SK-N-SH treated with all-trans-retinoic acid at 6 μM for 48 hours (cell line): ENCODE measurements at regions not wholly inside any gene's neighbourhood (a gene's known extent, or its start where the extent isn't known, plus 50 kb on each side); places are given as distances from the start of the nearest gene placed in this dataset.

Experiments
- ATAC-seq: fragments of 200-7000 bp; cut with Tn5 transposase; 3 replicates; pipeline ENCODE4 v1.9.1; 2020; ENCODE audit warnings: mild to moderate bottlenecking, moderate library complexity
- BACH2 ChIP-seq: fragments of 250-450 bp; sonication (Bioruptor Pico); IDR thresholded peaks from 2 replicates; pipeline ENCODE4 v1.9.0; 2021; ENCODE audit warnings: mild to moderate bottlenecking, borderline replicate concordance
- CSDC2 ChIP-seq: fragments of 250-450 bp; sonication (Bioruptor Pico); IDR thresholded peaks from 2 replicates; pipeline ENCODE4 v1.5.0; 2020; ENCODE audit warnings: mild to moderate bottlenecking, moderate library complexity
- ESRRG ChIP-seq: fragments of 250-450 bp; sonication (Bioruptor Pico); IDR thresholded peaks from 2 replicates; pipeline ENCODE4 v1.6.1; 2021; ENCODE audit warnings: mild to moderate bottlenecking
- GLIS3 ChIP-seq: fragments of 250-450 bp; sonication (Bioruptor Pico); IDR thresholded peaks from 2 replicates; pipeline ENCODE4 v1.5.0; 2020; ENCODE audit warnings: mild to moderate bottlenecking, moderate library complexity
- ISL1 ChIP-seq: fragments of 250-450 bp; sonication (Bioruptor Pico); IDR thresholded peaks from 2 replicates; pipeline ENCODE4 v2.1.2; 2022; ENCODE audit warnings: mild to moderate bottlenecking, moderate library complexity
- OSR1 ChIP-seq: fragments of 250-450 bp; sonication (Bioruptor Pico); IDR thresholded peaks from 2 replicates; pipeline ENCODE4 v1.8.0; 2022; ENCODE audit warnings: moderate library complexity, mild to moderate bottlenecking, inconsistent platforms
- PPARA ChIP-seq: fragments of 250-450 bp; sonication (Bioruptor Pico); IDR thresholded peaks from 2 replicates; pipeline ENCODE4 v1.5.0; 2020; ENCODE audit warnings: mild to moderate bottlenecking, borderline replicate concordance
- SNAI2 ChIP-seq: fragments of 250-450 bp; sonication (Bioruptor Pico); IDR thresholded peaks from 2 replicates; pipeline ENCODE4 v1.5.0; 2020; ENCODE audit warnings: mild to moderate bottlenecking, moderate library complexity
- TCF4 ChIP-seq: fragments of 250-450 bp; sonication (Bioruptor Pico); IDR thresholded peaks from 2 replicates; pipeline ENCODE4 v1.8.0; 2021; ENCODE audit warnings: mild to moderate bottlenecking, moderate library complexity, borderline replicate concordance
- TOX ChIP-seq: fragments of 250-450 bp; sonication (Bioruptor Pico); IDR thresholded peaks from 2 replicates; pipeline ENCODE4 v1.8.0; 2021; ENCODE audit warnings: mild to moderate bottlenecking, moderate library complexity, borderline replicate concordance
- ZC3H10 ChIP-seq: fragments of 250-450 bp; sonication (Bioruptor Pico); IDR thresholded peaks from 2 replicates; pipeline ENCODE4 v1.5.1; 2021; ENCODE audit warnings: mild to moderate bottlenecking, moderate library complexity
- ZFP3 ChIP-seq: fragments of 250-450 bp; sonication (Bioruptor Pico); IDR thresholded peaks from 2 replicates; pipeline ENCODE4 v1.5.0; 2020; ENCODE audit warnings: mild to moderate bottlenecking, moderate library complexity
- ZNF565 ChIP-seq: fragments of 450-650 bp; formaldehyde crosslinking; conservative IDR thresholded peaks from 2 replicates; pipeline ENCODE4 v1.5.0; 2020; ENCODE audit warnings: low read depth, mild to moderate bottlenecking, moderate library complexity
- ZNF70 ChIP-seq: fragments of 450-650 bp; formaldehyde crosslinking; IDR thresholded peaks from 2 replicates; pipeline ENCODE4 v1.5.0; 2020; ENCODE audit warnings: mild to moderate bottlenecking, moderate library complexity
- ZNF8 ChIP-seq: fragments of 450-650 bp; formaldehyde crosslinking; IDR thresholded peaks from 2 replicates; pipeline ENCODE4 v1.5.0; 2020; ENCODE audit warnings: mild to moderate bottlenecking, moderate library complexity
- TF ChIP-seq, protein P1 (sequence below): fragments of 250-450 bp; sonication (Bioruptor Pico); IDR thresholded peaks from 2 replicates; pipeline ENCODE4 v1.8.0; 2020; ENCODE audit warnings: mild to moderate bottlenecking, moderate library complexity, borderline replicate concordance
- TF ChIP-seq, protein P2 (sequence below): fragments of 250-450 bp; sonication (Bioruptor Pico); IDR thresholded peaks from 2 replicates; pipeline ENCODE4 v1.8.0; 2021; ENCODE audit warnings: low read depth, mild to moderate bottlenecking, moderate library complexity, borderline replicate concordance
- TF ChIP-seq, protein P3 (sequence below): fragments of 250-450 bp; sonication (Bioruptor Pico); IDR thresholded peaks from 2 replicates; pipeline ENCODE4 v1.5.1; 2021; ENCODE audit warnings: mild to moderate bottlenecking, moderate library complexity
- TF ChIP-seq, protein P4 (sequence below): fragments of 250-450 bp; sonication (Bioruptor Pico); IDR thresholded peaks from 2 replicates; pipeline ENCODE4 v1.5.0; 2020; ENCODE audit warnings: mild to moderate bottlenecking, moderate library complexity
- TF ChIP-seq, protein P5 (sequence below): fragments of 250-450 bp; sonication (Bioruptor Pico); IDR thresholded peaks from 2 replicates; pipeline ENCODE4 v1.5.1; 2020; ENCODE audit warnings: low read depth, mild to moderate bottlenecking, moderate library complexity

DNA sequence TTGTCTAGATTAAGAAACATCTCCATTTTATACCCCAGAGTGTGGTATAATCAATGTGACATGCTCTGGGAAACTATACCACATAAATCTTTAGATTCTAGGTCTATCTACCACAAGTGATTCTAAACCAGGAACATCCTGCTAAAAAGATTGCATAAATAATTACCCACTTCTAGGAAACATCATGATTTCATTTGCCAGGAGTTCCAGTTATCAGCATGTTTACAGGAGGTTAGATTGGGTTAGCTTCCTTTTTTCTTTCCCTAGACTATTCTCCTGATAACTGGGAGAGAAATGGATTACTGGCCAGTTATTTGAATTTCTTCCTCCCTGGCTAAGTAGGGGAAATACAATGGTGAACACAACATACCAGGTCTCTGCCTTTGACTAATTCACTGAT is 230.3 kb upstream of the BOD1L1 start:
- TF ChIP-seq ISL1, result no peak
- no peak for TF ChIP-seq CSDC2 (CRISPR knock-in tag)
- TF ChIP-seq, protein P1, sequence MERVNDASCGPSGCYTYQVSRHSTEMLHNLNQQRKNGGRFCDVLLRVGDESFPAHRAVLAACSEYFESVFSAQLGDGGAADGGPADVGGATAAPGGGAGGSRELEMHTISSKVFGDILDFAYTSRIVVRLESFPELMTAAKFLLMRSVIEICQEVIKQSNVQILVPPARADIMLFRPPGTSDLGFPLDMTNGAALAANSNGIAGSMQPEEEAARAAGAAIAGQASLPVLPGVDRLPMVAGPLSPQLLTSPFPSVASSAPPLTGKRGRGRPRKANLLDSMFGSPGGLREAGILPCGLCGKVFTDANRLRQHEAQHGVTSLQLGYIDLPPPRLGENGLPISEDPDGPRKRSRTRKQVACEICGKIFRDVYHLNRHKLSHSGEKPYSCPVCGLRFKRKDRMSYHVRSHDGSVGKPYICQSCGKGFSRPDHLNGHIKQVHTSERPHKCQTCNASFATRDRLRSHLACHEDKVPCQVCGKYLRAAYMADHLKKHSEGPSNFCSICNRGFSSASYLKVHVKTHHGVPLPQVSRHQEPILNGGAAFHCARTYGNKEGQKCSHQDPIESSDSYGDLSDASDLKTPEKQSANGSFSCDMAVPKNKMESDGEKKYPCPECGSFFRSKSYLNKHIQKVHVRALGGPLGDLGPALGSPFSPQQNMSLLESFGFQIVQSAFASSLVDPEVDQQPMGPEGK (CRISPR knock-in tag), result no peak
- TF ChIP-seq OSR1 (CRISPR knock-in tag), result no peak
- TF ChIP-seq ESRRG, result no peak
- TF ChIP-seq, protein P2, sequence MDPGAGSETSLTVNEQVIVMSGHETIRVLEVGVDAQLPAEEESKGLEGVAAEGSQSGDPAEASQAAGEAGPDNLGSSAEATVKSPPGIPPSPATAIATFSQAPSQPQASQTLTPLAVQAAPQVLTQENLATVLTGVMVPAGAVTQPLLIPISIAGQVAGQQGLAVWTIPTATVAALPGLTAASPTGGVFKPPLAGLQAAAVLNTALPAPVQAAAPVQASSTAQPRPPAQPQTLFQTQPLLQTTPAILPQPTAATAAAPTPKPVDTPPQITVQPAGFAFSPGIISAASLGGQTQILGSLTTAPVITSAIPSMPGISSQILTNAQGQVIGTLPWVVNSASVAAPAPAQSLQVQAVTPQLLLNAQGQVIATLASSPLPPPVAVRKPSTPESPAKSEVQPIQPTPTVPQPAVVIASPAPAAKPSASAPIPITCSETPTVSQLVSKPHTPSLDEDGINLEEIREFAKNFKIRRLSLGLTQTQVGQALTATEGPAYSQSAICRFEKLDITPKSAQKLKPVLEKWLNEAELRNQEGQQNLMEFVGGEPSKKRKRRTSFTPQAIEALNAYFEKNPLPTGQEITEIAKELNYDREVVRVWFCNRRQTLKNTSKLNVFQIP (CRISPR knock-in tag), result no peak
- TF ChIP-seq ZC3H10 (CRISPR knock-in tag), result no peak
- TF ChIP-seq, protein P3, sequence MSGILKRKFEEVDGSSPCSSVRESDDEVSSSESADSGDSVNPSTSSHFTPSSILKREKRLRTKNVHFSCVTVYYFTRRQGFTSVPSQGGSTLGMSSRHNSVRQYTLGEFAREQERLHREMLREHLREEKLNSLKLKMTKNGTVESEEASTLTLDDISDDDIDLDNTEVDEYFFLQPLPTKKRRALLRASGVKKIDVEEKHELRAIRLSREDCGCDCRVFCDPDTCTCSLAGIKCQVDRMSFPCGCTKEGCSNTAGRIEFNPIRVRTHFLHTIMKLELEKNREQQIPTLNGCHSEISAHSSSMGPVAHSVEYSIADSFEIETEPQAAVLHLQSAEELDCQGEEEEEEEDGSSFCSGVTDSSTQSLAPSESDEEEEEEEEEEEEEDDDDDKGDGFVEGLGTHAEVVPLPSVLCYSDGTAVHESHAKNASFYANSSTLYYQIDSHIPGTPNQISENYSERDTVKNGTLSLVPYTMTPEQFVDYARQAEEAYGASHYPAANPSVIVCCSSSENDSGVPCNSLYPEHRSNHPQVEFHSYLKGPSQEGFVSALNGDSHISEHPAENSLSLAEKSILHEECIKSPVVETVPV (CRISPR knock-in tag), result no peak
- no peak for TF ChIP-seq TOX (CRISPR knock-in tag)
- no peak for TF ChIP-seq PPARA (CRISPR knock-in tag)
- TF ChIP-seq ZNF8, result no peak
- ATAC-seq, result no peak

DNA sequence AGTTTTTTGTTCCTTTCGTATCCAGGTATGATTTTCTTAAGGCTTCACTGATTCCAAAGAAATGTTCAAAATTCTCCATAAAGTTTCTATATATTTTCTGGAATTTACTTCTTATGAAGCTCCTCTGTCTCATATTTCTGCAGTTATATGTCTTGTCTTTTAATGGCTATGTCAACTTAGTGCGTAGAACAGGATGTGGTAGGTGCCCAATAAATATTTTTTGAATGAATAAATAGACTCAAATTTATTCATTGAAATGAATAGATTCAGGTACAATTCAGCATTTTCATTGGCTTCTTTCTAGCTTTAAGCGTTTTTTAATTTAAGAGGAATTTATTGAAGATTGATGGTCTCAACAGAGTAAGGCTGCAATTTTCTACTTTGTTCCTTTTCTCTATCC is 231.9 kb upstream of the BOD1L1 start:
- no peak for ATAC-seq
- TF ChIP-seq, protein P4, sequence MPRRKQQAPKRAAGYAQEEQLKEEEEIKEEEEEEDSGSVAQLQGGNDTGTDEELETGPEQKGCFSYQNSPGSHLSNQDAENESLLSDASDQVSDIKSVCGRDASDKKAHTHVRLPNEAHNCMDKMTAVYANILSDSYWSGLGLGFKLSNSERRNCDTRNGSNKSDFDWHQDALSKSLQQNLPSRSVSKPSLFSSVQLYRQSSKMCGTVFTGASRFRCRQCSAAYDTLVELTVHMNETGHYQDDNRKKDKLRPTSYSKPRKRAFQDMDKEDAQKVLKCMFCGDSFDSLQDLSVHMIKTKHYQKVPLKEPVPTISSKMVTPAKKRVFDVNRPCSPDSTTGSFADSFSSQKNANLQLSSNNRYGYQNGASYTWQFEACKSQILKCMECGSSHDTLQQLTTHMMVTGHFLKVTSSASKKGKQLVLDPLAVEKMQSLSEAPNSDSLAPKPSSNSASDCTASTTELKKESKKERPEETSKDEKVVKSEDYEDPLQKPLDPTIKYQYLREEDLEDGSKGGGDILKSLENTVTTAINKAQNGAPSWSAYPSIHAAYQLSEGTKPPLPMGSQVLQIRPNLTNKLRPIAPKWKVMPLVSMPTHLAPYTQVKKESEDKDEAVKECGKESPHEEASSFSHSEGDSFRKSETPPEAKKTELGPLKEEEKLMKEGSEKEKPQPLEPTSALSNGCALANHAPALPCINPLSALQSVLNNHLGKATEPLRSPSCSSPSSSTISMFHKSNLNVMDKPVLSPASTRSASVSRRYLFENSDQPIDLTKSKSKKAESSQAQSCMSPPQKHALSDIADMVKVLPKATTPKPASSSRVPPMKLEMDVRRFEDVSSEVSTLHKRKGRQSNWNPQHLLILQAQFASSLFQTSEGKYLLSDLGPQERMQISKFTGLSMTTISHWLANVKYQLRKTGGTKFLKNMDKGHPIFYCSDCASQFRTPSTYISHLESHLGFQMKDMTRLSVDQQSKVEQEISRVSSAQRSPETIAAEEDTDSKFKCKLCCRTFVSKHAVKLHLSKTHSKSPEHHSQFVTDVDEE (CRISPR knock-in tag), result no peak
- TF ChIP-seq CSDC2 (CRISPR knock-in tag), result no peak

DNA sequence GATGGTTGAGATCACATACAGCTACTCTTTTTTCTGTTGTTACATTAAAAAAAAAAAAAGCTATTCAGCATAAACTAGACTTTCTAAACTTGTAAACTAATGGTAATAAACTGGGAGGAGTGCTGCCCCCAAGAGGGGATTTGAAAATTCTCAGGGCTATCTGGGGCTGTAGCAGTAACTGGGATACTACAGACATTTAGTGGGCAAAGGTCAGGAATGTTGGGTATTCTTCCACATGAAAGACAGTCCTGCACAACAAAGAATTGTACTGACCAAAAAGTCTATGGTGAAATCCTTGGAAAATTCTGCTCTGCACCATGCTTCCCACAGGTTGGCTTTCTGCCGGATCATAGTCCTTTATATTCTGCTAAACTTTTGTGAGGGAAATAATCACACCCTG is 232.6 kb upstream of the BOD1L1 start:
- TF ChIP-seq GLIS3, result no peak
- TF ChIP-seq BACH2 (CRISPR knock-in tag), result no peak
- TF ChIP-seq, protein P2 (CRISPR knock-in tag), result no peak
- TF ChIP-seq, protein P4 (CRISPR knock-in tag), result no peak
- no peak for TF ChIP-seq TCF4
- TF ChIP-seq, protein P5, sequence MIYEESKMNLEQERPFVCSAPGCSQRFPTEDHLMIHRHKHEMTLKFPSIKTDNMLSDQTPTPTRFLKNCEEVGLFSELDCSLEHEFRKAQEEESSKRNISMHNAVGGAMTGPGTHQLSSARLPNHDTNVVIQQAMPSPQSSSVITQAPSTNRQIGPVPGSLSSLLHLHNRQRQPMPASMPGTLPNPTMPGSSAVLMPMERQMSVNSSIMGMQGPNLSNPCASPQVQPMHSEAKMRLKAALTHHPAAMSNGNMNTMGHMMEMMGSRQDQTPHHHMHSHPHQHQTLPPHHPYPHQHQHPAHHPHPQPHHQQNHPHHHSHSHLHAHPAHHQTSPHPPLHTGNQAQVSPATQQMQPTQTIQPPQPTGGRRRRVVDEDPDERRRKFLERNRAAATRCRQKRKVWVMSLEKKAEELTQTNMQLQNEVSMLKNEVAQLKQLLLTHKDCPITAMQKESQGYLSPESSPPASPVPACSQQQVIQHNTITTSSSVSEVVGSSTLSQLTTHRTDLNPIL (CRISPR knock-in tag), result no peak
- no peak for TF ChIP-seq OSR1 (CRISPR knock-in tag)
- no peak for TF ChIP-seq ISL1
- no peak for TF ChIP-seq PPARA (CRISPR knock-in tag)
- no peak for TF ChIP-seq SNAI2 (CRISPR knock-in tag)
- TF ChIP-seq ZFP3 (CRISPR knock-in tag), result no peak
- TF ChIP-seq, protein P1 (CRISPR knock-in tag), result no peak
- TF ChIP-seq ZNF565, result no peak
- no peak for TF ChIP-seq ZC3H10 (CRISPR knock-in tag)
- TF ChIP-seq ZNF70 (CRISPR knock-in tag), result no peak
- TF ChIP-seq, all 23 proteins: peak for 0
- ATAC-seq, result no peak
